GM21381 (cell line): ENCODE measurements at regions not wholly inside any gene's neighbourhood (a gene's known extent, or its start where the extent isn't known, plus 50 kb on each side); places are given as distances from the start of the nearest gene placed in this dataset.

Experiments
- ATAC-seq: cut with Tn5 transposase; IDR thresholded peaks from one replicate; pipeline ENCODE4 v1.9.1; 2021; ENCODE audit warnings: mild to moderate bottlenecking, moderate library complexity; ENCODE audit not compliant: unreplicated experiment

DNA sequence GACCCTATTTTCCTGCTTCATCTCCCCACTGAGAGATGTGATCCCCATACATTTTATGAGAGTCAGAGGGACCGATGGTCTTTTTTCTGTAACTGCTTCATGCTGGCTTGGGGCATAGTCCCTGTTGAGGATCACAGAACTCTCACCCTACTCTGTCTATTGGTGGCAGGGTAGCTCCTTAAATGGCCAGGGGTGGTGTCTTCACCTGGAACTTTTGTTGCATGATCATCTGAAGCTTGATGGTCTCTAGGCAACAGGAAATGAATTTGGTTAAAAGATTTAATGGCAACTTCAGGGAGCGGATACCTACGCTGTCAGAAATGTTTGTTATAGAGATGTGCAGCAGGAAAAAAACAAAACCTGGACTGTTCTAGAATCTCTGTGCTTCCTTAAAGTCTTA, 87.0 kb upstream of the GLIS3 start:
- no peak for ATAC-seq

DNA sequence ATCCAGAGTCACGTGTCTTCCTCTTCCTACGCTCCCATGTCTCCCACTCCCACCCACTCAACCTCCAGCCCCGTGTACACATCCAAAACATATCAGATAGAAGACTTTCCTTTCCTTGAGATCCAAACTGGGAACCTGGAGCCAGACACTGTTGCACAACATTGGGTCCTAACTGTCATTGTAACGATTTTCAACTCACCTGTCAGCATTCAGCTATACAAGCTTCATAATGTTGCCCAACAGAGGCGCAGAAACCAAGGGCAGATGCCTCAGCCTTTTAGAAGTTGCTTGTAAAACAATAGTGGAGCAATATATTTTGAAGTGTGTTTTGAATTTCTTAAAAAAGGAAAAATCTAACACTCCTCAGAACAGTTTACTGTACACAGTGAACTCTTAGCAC, 84.9 kb upstream of the GLIS3 start:
- ATAC-seq = no peak

GRCh38 chr9:4382722-4383317, 83.0 kb upstream of the GLIS3 start:
- ATAC-seq = no peak

GRCh38 chr9:4381744-4382143, 81.9 kb upstream of the GLIS3 start:
- ATAC-seq = no peak

DNA sequence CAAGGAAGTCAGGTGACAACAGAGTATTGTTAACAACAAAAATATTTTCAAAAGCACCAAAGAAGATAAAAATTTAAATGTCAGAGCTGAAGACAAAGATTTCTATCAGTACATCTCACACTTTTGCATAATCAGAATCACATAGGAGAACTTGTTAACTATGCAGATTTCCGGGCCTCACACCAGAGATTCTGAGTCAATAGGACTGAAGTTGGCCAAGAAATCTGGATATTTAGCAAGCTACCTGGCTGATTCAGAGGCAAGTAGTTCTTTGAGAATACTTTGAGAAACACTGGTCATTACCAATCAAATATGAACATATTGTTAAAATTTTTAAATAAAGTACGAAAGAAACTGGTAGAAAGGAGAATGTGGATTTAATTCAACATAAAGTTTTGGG, 80.5 kb upstream of the GLIS3 start:
- no peak for ATAC-seq

DNA sequence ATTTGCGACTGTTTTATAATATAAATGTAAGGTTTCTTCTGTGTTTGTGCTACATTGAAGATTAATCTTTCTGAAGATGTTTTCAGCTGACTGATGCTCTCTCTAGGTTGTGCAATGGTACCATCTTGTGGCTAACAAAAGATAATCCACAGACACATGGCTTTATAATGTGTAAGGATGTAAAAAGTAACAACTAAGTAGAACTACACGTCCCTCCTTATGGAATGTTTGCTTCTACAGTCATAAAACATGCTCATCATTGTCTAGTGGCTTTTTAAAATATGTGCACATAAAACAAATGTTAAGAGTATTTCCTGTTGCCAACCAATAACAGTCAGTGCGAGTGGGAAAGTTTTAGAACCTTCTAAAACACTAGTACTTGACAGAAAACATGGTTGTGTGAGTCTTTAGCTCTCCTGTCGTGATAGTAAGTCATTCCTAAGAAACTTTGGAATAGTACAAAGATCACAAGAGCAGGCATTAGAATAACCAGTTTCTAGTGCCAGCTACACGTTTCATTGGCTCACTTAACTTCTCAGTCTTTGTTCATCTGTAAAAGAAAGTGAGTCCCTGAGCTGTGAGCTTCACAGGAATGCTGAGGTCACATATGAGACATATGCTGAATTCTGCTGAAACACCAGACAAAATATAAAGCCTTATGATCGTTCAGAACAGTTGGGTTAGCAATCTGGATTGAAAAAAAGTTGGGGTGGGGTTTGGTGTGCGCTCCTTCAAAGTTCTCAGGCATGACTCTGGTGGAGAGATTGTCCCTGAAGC, 75.7 kb upstream of the GLIS3 start:
- no peak for ATAC-seq

DNA sequence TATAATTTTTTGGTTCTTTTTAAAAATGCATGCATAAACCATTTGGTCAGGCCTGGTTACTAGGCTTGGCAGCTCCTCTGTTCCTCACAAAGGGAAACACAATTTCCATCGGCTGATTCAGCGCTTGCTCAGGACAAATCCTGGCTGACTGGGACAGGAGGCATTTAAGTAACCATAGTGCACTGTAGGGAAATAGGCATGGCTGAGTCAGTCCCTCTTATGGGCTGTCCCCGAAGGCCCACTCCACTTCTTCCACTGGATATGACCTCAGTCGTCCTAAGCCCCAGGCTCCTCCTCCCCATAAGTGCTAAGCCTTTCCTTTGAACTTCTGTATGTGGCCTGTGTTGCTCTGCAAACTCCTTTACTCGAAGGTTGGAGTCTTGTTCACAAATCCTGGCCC, 71.2 kb upstream of the GLIS3 start:
- ATAC-seq = no peak

DNA sequence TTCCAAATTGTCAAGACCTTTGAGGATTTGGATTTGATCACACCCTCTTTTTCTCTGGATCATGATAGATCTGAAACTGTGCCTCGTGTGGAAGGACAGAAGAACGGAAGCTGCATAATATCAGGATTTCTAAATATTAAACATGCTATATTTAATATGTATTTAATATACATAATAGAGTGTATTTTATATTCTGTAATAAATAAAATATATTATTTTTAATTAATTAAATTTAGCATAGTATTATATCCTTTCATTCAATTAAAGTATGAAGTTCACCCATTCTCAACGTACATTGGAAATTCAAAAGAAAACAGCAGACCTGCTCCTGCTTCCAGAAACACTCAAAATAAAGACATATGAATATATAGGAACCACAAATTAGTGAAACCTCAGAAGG, 70.6 kb upstream of the GLIS3 start:
- no peak for ATAC-seq

DNA sequence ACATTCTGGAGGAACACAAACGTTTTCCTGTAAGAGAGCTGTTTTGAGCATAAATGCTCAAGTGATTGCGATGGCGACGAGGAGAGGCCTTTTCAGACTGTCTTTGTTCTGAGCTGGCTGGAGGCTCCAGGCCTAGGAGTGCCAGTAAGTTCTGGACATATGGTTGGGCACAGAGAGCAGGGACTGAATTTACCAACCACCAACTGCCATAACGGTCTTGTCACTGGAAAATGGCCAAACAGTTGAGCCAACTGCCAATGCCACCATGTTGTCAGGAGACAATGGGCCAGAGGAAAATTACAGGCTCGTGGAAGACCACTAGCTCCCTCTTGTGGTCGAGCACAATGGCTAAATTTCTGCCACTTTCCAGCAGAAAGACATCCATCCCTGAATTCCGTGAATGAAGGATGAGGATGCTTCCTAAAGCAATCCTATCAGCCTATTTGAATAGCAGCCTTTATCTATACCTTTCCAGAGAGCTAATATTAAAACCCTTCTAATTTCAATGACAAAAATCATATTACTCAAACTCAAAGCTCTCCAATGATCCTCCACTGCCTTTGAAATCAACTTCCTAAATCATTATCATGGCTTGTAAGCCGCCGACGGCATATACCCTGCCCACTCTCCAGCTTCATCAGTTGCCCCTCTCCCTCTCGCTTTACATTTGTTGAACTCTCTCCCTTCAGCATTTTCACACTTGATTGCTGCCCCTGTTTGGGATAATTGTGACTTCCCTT, 66.9 kb upstream of the GLIS3 start:
- no peak for ATAC-seq

DNA sequence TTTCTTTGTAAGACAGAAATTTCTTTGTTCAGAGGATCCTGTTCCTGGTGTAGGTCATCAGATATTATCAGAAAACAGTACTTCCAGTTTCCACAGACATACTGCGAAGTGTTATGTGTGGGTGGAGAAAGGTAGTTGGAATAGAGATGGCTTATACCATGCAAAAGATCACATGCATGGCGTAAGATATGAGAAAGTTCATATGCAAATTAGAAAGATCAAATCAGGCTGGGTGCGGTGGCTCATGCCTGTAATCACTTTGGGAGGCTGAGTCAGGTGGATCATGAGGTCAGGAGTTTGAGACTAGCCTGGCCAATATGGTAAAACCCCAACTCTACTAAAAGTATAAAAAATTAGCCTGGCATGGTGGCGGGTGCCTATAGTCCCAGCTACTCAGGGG, 65.2 kb upstream of the GLIS3 start:
- ATAC-seq = no peak

- no peak for ATAC-seq
Observed at GRCh38 chr9:4362281-4362680, 62.4 kb upstream of the GLIS3 start.

- ATAC-seq = no peak
Observed at GRCh38 chr9:4359016-4359415, 59.1 kb upstream of the GLIS3 start.

GRCh38 chr9:4357929-4358328, 58.1 kb upstream of the GLIS3 start:
- ATAC-seq = no peak

DNA sequence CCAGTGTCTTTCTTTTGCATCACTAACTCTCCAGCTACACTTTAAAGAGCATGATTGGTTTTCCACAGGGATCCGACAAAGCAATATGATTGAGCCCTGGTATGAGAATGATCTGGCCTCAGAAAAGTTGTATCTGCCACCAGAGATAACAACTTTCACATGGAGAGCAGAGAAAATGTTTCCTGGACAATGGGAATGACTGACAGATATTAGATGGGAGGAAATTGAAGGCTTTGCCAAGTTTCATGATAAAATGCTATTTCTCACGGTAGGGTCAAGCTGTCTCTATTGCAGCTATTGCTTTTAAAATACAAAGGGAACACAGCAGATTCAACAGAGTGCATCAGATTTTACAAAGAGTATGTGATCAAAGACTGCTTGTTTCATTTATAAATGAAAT, 56.4 kb upstream of the GLIS3 start:
- ATAC-seq = no peak

DNA sequence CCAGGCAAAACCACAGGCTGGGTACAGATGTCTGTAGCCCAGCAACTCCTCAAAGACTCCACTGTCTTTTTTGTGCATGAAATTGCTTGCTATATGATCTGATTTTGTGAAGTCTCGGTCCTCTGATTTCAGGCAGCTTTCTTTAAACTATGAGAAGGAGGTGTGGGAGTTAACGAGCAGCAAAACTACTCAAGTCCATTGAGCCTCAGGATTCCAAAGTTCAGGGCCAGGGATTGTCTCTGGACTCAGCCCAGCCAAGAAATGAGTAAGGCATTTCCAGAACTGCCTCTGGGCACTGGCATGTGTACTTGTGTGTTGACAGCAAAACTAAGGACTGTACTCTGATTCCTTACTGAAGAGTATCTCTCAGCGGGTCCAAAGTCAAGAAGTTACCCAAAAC, 53.4 kb upstream of the GLIS3 start:
- ATAC-seq = no peak

GRCh38 chr9:4349816-4350418, 50.0 kb upstream of the GLIS3 start:
- no peak for ATAC-seq
